ENCODE measurements at regions not wholly inside any gene's neighbourhood (a gene's known extent, or its start where the extent isn't known, plus 50 kb on each side); places are given as distances from the start of the nearest gene placed in this dataset.
"Not testable (repeated sequence)": the region's sequence is repeated elsewhere in the genome, so short reads cannot be mapped to it uniquely, and the experiment has no call there.

DNA sequence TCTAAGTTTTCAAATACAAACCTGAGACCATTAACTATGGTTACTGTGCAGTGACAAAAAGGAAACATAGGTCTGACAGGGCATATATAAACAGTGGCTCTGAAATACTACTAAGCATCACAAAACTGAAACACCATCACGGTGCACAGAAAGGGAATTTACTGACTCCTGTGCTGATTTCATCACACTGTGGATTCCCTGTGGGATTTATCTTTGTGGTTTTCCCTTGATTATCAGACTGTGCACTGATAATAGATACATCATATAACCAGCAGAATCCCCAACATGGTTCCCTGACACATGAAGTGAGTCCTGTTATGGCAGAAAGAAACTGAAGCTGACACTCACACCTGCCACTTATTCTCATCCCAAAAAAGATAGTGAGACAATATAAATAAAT, 676.3 kb upstream of the KCND2 start:
- TF ChIP-seq, protein P1, sequence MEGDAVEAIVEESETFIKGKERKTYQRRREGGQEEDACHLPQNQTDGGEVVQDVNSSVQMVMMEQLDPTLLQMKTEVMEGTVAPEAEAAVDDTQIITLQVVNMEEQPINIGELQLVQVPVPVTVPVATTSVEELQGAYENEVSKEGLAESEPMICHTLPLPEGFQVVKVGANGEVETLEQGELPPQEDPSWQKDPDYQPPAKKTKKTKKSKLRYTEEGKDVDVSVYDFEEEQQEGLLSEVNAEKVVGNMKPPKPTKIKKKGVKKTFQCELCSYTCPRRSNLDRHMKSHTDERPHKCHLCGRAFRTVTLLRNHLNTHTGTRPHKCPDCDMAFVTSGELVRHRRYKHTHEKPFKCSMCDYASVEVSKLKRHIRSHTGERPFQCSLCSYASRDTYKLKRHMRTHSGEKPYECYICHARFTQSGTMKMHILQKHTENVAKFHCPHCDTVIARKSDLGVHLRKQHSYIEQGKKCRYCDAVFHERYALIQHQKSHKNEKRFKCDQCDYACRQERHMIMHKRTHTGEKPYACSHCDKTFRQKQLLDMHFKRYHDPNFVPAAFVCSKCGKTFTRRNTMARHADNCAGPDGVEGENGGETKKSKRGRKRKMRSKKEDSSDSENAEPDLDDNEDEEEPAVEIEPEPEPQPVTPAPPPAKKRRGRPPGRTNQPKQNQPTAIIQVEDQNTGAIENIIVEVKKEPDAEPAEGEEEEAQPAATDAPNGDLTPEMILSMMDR (IDR thresholded peaks at IDR 0.05; ENCODE audit: insufficient read depth, low read length) = no peak
- TF ChIP-seq POLR2AphosphoS5 (IDR thresholded peaks at IDR 0.05; ENCODE audit: low read depth) (no peak), GABPA (IDR thresholded peaks at IDR 0.05; ENCODE audit: low read depth) (no peak), SPI1 (IDR thresholded peaks at IDR 0.05; ENCODE audit: borderline replicate concordance, low read depth) (no peak), REST (IDR thresholded peaks at IDR 0.05; ENCODE audit: insufficient replicate concordance, low read depth) (no peak)
- Histone ChIP-seq H3K27me3 (ENCODE audit: insufficient read depth, poor library complexity, severe bottlenecking) (no peaks in the 10 kb centered on the region), H3K4me3 (replicated peaks; ENCODE audit: insufficient read depth, low read length) (no peak overlapping the region), H3K27ac (replicated peaks) (no peak overlapping the region)
- DNase-seq (ENCODE audit: low read depth in 1 of 2, low spot score in 1 of 2) = no peak

- Histone ChIP-seq H3K27me3 (ENCODE audit: insufficient read depth, poor library complexity, severe bottlenecking) (no peaks in the 10 kb centered on the region), H3K27ac (replicated peaks) (no peak overlapping the region), H3K4me3 (replicated peaks; ENCODE audit: insufficient read depth, low read length) (no peak overlapping the region)
- TF ChIP-seq SPI1 (IDR thresholded peaks at IDR 0.05; ENCODE audit: borderline replicate concordance, low read depth) = no peak
- DNase-seq (ENCODE audit: low read depth in 1 of 2, low spot score in 1 of 2) = no peak
These were observed 666.7 kb upstream of the KCND2 start for GRCh38 chr7:119606297-119606696.

GRCh38 chr7:119620769-119621168, 652.2 kb upstream of the KCND2 start:
- TF ChIP-seq SPI1 (IDR thresholded peaks at IDR 0.05; ENCODE audit: borderline replicate concordance, low read depth) (no peak), GABPA (IDR thresholded peaks at IDR 0.05; ENCODE audit: low read depth) (no peak), REST (IDR thresholded peaks at IDR 0.05; ENCODE audit: insufficient replicate concordance, low read depth) (no peak), POLR2AphosphoS5 (IDR thresholded peaks at IDR 0.05; ENCODE audit: low read depth) (no peak)
- TF ChIP-seq, protein P1 (IDR thresholded peaks at IDR 0.05; ENCODE audit: insufficient read depth, low read length) = no peak
- no peak overlapping the region for H3K27ac ChIP-seq (replicated peaks)

GRCh38 chr7:119623427-119623826, 649.5 kb upstream of the KCND2 start:
- Histone ChIP-seq H3K27me3 (ENCODE audit: insufficient read depth, poor library complexity, severe bottlenecking) (no peaks in the 10 kb centered on the region), H3K4me3 (replicated peaks; ENCODE audit: insufficient read depth, low read length) (no peak overlapping the region), H3K27ac (replicated peaks) (no peak overlapping the region)
- DNase-seq (ENCODE audit: low read depth in 1 of 2, low spot score in 1 of 2) = no peak
- no peak for TF ChIP-seq POLR2AphosphoS5 (IDR thresholded peaks at IDR 0.05; ENCODE audit: low read depth)

More at GRCh38 chr7:119620769-119621168, 652.2 kb upstream of the KCND2 start:
- Histone ChIP-seq H3K4me3 (replicated peaks; ENCODE audit: insufficient read depth, low read length) (no peak overlapping the region), H3K27me3 (ENCODE audit: insufficient read depth, poor library complexity, severe bottlenecking) (no peaks in the 10 kb centered on the region)
- DNase-seq (ENCODE audit: low read depth in 1 of 2, low spot score in 1 of 2) = no peak

DNA sequence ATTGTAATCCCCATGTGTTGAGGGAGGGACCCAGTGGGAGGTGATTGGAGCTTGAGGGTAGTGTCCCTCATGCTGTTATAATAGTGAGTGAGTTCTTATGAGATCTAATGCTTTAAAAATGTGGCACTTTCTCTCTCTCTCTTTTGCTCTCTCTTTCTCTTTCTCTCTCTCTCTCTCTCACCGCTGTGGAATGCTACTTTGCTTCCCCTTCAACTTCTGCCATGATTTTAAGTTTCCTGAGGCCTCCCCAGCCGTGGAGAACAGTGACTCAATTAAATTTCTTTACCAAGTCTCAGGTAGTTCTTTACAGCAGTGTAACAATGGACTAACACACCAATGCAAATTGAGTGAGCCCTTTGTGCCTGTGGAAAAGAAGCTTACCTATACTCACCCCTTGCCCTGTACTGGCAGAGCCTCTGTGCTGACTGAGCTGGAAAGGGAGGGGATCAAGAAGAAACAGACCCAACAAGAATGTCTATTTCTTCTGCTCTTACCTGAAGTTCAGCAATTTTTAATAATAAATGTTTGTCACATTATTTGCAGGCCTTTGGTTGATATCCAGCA, 642.5 kb upstream of the KCND2 start:
- Histone ChIP-seq H3K4me3 (replicated peaks; ENCODE audit: insufficient read depth, low read length) (no peak overlapping the region), H3K27ac (replicated peaks) (no peak overlapping the region), H3K27me3 (ENCODE audit: insufficient read depth, poor library complexity, severe bottlenecking) (no peaks in the 10 kb centered on the region)
- TF ChIP-seq, protein P1 (IDR thresholded peaks at IDR 0.05; ENCODE audit: insufficient read depth, low read length) = no peak
- TF ChIP-seq SPI1 (IDR thresholded peaks at IDR 0.05; ENCODE audit: borderline replicate concordance, low read depth) (no peak), POLR2AphosphoS5 (IDR thresholded peaks at IDR 0.05; ENCODE audit: low read depth) (no peak), REST (IDR thresholded peaks at IDR 0.05; ENCODE audit: insufficient replicate concordance, low read depth) (no peak), GABPA (IDR thresholded peaks at IDR 0.05; ENCODE audit: low read depth) (no peak)
- DNase-seq (ENCODE audit: low read depth in 1 of 2, low spot score in 1 of 2) = no peak

- not testable (repeated sequence) for H3K27ac ChIP-seq (replicated peaks); DNase-seq (ENCODE audit: low read depth in 1 of 2, low spot score in 1 of 2); H3K4me3 ChIP-seq (replicated peaks; ENCODE audit: insufficient read depth, low read length); H3K27me3 ChIP-seq (ENCODE audit: insufficient read depth, poor library complexity, severe bottlenecking)
These were observed 639.2 kb upstream of the KCND2 start for GRCh38 chr7:119633812-119634211.
